ENCODE measurements at regions not wholly inside any gene's neighbourhood (a gene's known extent, or its start where the extent isn't known, plus 50 kb on each side); places are given as distances from the start of the nearest gene placed in this dataset.

DNA sequence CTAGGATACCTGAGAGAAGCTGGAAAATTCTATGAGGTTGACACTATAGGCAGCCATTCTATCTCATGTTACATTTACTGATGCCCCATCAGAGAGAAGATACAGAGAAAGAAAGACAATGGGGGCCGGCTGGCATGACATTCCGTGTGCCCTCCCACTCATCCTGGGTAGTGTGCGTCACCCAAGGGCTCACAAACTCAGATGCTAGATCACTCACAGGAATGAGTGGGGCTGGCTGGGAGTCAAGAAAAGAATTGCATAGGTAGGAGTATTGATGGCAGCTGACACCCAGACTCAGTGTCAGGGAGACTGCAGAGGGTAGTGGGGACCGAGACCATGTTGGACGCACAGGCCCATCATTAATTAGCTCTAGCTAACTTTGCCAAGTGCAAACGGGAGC, 1113.5 kb upstream of the AUTS2 start:
- DNase-seq (ENCODE audit: low spot score) = no peak

DNA sequence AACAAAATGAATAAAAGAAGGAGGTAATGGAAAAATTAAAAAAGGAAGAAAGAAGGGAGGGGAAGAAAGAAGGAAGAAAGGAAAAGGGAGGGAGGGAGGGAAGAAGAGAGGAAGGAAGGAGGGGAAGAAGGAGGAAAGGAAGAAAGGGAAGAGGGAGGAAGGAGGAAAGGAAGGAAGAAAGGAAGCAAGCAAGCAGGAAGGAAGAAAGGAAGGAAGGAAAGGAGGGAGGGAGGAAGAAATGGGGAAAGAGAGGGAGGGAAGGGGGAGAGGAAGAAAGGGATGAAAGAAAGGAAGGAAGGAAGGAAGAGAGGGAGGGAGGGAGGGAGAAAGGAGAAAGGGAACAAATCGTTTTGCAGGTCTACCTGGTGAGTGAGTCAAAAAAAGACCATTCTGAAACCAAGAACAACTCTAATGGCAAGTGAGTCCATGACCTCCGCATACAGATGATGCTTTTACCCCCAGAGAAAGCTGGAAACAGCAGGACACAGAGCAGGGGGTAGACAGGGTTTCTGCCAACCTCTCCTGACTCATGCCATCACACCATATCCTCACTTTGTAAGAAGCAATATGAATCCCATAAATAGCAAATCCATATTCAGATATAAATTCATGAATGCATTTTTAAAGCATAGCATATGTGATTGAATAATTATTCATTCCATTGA, 1112.9 kb upstream of the AUTS2 start:
- DNase-seq (ENCODE audit: low spot score) = no peak

DNA sequence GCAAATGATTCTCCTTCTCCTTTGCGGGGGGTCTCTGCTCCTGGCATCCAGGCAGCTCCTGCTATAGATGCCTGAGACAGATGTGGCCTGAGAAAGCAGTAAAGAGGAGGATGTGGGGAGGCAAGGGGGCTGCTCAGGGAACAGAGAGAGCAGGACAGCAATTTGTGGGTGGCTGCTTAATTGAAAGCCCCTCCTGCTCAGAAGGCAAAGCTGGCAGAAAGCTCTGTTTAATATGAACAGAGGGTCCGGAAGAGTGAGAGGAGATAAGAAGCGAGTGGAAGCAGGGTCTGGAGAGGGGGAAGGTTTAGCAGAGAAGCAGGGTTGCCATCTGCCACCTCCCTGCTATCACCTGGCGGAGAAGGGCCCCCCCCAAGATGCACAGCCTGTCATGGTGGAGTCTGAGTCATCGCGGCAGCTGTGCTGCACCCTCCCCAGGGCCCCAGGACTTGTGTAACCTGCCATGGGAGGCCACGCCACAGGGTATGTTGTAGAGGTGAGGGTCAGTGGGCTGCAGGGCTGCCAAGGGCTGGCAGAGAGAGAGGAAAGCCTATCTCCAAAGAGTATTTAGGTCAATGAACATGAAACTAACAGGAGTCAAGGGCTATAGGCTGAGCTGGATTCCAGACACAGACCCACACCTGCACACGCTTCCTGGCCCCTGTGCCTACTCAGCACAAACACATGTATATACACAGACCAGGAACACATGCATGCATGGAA, 1109.8 kb upstream of the AUTS2 start:
- no peak for DNase-seq (ENCODE audit: low spot score)

DNA sequence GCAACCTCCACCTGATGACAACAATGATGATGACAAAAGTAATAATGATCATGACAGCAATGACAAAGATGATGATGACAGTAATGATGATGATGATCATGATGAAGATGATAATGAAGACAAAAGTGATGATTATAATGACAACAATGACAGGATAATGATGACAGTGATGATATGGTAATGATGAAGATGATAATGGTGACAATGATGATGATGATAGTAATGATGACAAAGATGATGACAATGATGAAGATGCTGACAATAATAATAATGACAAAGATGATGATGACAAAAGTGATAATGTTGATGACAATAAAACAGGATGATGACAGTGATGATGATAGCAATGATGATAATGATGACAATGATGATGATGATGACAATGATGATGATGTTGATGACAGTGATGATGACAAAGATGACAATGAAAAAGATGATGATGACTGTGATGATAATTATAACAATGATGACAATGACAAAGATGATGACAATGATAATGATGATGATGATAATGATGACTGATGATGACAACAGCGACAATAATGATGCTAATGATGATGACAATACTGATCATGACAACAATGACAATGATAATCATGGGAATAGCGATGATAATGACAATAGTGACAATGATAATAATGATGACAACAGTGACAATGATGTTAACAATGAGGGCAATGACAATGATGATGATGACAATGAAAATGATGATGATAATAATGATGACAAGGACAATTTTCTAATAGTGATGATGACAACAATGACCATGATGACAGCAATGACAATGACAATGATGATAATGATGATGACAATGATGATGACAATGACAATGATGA, 1106.5 kb upstream of the AUTS2 start:
- DNase-seq (ENCODE audit: low spot score) = no peak

DNA sequence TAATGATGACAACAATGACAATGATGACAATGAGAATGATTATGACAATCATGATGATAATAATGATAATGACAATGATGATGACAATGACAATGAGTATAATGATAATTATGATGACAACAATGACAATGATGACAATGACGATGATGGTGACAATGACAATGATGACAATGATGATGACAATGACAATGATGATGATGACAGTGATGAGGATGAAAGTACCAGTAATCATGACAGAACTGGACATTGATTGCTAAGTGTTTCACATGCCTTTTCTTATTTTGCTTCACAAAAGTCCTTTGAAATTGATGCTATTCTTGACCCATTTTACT, 1106.0 kb upstream of the AUTS2 start:
- no peak for DNase-seq (ENCODE audit: low spot score)

DNA sequence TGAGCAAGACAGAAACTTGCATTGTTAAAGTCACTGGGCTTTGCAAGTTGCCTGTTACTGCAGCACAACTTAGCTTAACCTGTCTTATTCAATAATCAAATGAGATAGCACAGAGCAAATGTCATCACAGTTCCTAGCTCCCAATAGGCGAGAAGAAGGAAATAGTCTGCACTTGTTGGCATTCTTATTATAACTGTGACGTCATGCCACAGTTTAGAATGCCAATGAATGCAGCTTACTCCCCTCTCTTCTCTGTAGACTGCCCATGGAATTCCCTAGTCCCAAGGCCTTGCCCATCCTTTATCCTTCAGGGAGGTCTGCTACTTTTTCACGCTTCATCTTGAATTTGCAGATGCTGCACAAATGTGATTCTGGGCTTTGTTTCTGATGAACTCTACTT, 1094.9 kb upstream of the AUTS2 start:
- DNase-seq (ENCODE audit: low spot score) = no peak

DNA sequence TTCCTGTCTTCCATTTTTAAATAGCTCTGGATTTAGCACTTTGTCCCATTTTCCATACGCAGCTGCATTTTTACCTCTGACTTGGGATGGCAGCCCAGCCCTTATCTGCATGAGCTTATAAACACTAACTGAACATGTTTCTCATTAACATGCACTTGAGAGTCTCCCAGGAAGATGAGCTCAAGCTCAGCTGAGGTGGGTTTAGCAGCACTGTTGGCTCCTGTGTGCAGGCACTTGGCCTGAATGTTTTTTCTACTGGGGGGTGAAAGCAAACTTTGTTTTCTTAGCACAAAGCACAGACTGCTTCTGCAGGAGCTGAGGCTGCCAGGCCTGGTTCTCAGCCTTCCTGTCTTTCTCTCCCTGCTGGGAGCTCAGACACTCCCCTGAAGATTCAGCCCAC, 1093.6 kb upstream of the AUTS2 start:
- DNase-seq (ENCODE audit: low spot score) = no peak

DNA sequence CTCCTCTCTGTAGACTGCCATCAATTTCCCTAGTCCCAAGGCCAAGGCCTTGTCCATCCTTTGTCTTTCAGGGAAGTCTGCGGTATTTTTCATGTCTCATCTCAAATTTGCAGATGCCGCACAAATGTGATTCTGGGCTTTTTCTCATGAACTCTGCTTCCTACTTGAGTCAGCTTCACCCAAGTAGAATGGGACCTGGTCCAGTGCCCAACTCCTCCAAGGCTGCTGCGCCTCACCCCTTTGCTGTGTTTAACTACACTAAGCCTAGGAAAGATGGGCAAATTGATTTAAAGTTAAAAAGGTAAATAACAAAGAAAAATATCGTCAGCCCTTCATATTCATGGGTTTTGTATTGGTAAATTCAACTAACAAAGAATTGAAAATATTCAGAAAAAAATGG, 1092.6 kb upstream of the AUTS2 start:
- DNase-seq (ENCODE audit: low spot score) = no peak

DNA sequence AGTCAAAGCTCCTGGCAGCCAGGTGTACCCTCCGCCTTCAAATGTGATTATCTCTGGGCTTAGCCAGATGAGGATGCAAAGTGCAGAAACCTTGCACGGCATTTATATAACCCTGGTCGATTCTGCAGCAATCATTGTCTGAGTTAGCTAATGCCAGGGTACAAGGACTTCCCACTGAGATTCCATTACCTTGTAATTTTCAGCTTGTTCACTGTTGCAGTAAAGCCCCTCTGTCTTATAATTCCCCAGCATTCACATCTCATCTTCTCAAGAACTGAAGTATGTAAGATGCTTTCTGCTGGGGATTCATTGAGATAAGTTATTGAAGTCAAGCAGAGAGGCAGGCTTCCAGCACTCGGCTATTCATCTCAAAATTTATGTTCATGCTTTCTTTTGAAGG, 1090.6 kb upstream of the AUTS2 start:
- no peak for DNase-seq (ENCODE audit: low spot score)

DNA sequence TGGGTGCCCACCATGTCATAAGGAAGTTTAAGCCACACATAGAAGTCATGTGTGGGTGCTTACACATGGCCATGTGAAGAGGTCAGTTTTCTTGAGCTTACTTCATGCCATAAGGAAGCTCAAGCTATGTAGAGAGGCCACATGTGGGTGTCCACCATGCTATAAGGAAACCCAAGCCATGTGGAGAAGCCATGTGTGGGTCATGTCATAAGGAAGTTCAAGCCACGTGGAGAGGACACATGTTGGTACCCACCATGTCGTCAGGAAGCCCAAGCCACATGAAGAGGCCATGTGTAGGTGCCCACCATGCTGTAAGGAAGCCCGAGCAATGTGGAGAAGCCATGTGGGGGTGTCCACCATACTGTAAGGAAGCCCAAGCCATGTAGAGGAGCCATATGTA, 1089.2 kb upstream of the AUTS2 start:
- no peak for DNase-seq (ENCODE audit: low spot score)

DNA sequence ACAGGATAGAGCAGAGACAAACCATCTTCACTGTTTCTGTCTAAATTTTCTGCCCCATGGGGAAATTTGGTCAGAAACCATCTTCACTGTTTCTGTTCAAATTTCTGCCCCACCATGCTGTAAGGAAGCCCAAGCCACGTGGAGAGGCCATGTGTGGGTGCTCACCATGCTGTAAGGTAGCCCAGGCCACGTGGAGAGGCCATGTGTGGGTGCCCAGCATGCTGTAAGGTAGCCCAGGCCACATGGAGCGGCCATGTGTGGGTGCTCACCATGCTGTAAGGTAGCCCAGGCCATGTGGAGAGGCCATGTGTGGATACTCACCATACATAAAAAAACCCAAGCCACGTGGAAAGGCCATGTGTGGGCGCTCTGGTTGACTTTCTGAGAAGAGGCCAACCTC, 1088.7 kb upstream of the AUTS2 start:
- no peak for DNase-seq (ENCODE audit: low spot score)

DNA sequence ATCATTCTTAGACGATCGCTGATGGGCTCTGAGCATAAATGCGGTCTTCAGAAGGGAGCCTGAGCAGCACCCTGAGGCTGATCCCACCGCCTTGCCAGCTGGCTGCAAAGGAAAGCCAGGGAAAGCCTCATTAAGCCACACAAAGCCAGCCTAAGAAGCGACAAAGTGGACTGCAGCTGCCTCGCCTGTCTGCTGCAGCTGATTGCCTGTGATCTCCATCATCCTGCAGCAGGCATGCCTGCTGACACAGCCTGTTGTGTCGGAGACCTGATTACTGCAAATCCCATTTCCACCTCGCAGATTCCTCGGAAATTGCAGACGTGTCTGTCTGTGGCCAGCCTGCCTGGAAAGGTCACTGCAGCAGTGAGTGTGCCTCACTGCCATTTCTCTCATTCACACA, 1087.0 kb upstream of the AUTS2 start:
- no peak for DNase-seq (ENCODE audit: low spot score)

DNA sequence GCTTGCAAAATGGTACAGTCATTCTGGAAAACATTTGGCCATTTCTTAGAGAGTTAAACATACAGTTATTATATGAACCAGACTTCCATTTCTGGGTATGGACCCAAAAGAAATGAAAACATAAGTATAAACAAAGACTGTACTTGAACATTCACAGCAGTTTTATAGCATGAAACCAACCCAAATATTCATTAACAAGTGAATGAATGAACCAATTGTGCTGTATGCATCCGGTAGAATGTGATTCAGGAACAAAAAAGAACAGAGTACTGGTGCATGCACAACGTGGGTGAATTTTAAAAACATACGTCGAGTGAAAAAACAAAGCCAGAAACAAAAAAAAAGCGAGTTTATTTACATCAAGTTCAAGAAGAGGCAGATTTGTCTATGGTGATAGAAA, 1085.8 kb upstream of the AUTS2 start:
- no peak for DNase-seq (ENCODE audit: low spot score)

DNA sequence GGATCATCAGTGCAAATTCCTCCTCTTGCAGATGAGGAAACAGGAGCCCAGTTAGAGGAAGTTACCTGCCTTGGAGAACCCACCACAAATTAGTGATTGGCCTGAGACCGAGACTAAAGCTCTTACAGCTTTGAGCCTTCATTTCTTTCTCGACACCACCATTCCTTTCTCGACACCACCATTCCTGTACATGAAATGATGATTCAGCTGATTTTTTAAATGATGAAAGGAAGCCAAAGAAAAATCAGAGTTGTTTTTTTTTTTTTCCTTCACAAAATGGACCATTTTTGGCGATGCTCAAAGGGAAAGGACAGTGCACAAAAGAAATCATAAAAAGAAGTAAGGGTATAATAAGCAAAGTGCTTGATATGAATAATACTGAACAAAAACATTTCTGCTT, 1080.2 kb upstream of the AUTS2 start:
- DNase-seq (ENCODE audit: low spot score) = no peak

DNA sequence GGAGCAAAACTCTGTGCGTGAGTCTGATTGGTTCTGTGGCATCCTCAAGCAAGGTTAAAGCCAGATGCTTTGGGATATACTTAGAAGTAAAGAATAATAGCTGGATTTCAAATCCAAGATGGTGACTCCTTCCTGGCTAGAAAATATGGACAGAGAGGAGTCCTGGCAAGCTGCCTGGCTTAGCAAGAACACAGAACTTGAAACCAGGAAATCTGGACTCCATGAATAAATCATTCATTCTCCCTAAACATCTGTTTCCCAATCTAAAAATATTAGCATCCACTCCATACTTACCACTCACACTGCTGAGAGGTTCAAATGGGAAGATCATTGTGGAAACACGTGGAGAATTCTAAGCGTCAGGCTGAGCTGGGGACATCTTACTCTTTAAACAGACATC, 1074.1 kb upstream of the AUTS2 start:
- no peak for DNase-seq (ENCODE audit: low spot score)

DNA sequence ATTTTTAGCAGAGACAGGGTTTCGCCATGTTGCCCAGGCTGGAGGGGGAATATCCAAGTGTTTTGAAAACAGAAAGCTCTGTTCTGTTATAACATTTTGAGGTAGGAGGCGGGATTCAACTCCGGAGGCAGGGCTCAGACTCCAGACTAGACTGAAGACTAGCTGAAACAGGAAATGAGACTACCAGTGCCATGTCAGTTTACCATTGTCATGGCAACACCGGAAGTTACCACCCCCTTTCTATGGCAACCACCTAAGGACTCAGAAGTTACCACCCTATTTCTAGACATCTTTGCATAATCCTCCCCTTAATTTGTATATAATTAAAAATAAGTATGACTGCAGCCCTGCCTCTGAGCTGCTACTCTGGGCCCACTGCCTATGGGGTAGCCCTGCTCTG, 1069.1 kb upstream of the AUTS2 start:
- no peak for DNase-seq (ENCODE audit: low spot score)

DNA sequence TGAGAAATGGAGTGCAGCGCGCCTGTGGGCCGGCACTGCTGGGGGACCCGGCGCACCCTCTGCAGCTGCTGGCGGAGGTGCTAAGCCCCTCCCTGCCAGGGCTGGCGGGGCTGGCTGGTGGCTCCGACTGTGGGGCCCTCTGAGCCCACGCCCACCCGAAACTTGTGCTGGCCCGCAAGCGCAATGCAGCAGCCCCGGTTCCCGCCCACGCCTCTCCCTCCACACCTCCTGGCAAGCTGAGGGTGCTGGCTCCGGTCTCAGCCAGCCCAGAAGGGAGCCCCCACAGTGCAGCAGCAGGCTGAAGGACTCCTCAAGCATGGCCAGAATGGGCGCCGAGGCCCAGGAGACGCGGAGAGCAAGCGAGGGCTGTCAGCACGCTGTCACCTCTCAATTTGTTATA, 1063.0 kb upstream of the AUTS2 start:
- no peak for DNase-seq (ENCODE audit: low spot score)

DNA sequence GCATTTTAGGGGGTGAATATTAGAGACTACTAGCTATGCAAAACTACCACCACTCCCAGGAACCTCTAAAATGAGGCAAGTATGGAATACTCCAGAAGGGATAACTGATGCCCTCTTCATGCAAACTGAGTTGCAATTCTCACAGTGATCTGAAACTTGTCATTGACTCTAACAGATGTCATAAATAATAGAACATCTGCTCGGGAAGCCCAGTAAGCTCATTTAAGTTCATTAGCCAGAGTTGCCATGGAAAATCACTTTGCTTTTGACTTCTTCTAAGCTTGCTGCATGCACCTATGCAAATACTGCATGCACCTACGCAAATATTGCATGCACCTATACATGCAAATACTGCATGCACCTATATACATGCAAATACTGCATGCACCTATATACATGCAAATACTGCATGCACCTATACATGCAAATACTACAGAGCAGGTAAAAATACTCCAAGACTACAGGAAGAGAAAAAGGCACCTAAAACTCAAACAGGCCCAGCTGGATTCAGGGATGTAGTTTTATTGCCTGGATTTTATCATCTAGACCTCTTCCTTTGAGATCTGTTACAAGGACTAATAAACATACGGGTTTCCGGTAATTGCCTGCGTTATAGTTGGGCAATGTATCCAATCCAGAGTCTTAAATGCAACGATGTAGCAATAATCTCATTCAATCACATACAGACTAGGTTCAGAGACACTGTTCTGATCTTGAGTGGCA, 1061.1 kb upstream of the AUTS2 start:
- DNase-seq (ENCODE audit: low spot score) = no peak

DNA sequence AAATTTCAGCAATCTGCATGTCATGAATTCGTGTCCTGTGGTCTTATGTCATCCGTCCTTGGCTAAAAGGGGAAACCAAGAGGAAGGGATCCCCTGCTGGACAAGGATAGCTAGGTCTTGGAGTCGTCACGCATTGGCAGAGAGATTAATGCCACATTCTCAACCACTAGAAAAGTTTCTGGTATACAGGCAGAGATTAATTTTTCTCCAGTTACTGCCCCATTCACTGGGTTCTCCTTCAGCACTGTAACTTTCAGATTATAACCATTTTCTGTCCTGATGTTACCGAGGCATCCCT, 1060.6 kb upstream of the AUTS2 start:
- no peak for DNase-seq (ENCODE audit: low spot score)

DNA sequence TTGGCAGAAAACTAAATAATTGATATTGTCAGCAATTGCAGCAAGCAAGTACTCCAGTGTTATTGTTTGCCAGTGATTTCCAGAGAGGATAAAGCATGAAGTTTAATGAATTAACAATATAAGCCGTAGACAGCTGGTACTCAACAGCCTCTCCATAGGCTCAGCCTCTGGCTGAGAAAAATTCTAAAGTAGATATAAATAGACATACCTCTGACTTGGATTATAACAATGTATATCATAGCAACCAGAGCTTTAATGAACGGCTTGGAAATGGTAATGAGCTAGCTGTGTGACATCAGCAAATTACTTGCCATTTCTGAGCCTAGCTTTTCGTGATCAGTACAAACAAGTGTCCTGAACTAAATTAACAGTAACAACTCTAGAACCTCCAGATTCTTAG, 1055.4 kb upstream of the AUTS2 start:
- no peak for DNase-seq (ENCODE audit: low spot score)

DNA sequence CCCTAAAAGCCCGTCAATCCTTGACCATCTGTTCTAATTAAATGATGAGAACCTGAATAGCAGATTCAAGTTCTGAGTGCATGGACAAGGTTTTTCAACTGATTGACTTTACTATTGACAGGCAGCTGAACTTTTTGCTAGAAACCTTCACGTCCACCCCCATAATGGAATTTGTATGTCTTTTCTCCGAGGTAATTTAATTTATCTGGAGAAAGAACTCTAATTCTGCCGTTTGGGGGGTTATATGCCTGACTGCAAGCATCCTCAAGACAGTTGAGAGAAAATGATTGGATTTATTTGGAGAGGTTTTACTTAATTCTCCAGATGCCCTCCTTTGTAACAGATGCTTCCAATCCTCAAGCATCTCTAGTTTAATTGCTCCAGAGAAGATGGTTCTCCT, 1053.4 kb upstream of the AUTS2 start:
- DNase-seq (ENCODE audit: low spot score) = no peak

DNA sequence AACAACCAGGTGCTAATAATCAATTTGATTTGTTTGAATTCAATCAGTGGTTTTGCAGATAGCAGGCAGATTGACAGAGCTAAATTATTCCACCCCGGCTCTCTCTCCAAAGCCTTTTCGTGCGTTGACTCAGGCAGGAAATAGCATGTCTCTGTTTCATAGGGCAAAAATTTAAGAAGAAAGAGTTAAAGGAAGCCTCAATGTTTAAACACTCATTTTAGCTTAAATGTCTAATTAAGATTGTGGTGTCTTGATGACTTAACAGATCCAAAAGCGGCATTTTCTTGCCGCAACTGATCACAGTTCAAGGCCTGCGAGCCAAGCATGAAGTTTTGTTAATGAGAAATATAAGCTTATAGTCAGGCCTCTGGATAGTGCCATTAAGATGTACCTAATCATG, 1051.1 kb upstream of the AUTS2 start:
- no peak for DNase-seq (ENCODE audit: low spot score)

DNA sequence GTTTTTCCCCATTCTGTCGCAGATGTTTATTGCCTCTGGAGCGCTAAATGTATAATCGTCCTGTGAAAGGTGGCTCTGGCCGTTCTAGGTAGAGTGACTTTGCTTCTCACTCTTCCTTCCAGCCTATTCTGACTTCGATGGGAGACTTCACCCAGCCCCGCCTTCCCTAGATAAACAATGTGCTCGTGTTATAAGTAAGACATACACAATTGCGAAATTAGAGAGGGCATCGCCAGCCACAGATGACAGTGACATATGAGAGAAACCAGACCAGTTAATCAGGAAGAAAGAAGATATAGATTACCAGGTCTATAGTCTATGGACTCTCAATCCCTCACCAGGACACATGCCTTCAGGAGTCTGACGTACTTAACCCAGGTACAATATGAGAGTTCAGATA, 1050.5 kb upstream of the AUTS2 start:
- no peak for DNase-seq (ENCODE audit: low spot score)

Measured in AG08396 (cell line).